ENCODE measurements at regions not wholly inside any gene's neighbourhood (a gene's known extent, or its start where the extent isn't known, plus 50 kb on each side); places are given as distances from the start of the nearest gene placed in this dataset.

DNA sequence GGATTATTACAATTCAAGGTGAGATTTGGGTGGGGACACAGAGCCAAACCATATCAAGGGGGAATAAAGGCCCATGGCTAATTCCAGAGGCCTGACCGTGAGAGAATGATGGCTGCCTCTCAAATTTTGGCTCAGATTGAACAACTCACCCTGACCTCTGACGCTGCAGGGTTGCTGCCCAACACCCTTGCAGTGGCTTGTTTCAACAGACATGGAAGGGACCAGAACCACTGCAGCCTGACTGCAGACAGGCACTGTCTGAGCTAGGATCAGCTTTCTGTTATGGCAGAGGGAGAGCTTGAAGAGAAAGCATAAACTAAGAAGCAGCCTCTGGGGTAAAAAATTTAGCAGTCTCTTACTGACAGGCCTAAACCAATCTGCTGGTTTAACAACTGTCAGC is 90.2 kb upstream of the GADD45A start:
- no peak for TF ChIP-seq POLR2A (IDR thresholded peaks at IDR 0.05)
- no peak for TF ChIP-seq EP300 (IDR thresholded peaks at IDR 0.05)
- TF ChIP-seq, protein P1, sequence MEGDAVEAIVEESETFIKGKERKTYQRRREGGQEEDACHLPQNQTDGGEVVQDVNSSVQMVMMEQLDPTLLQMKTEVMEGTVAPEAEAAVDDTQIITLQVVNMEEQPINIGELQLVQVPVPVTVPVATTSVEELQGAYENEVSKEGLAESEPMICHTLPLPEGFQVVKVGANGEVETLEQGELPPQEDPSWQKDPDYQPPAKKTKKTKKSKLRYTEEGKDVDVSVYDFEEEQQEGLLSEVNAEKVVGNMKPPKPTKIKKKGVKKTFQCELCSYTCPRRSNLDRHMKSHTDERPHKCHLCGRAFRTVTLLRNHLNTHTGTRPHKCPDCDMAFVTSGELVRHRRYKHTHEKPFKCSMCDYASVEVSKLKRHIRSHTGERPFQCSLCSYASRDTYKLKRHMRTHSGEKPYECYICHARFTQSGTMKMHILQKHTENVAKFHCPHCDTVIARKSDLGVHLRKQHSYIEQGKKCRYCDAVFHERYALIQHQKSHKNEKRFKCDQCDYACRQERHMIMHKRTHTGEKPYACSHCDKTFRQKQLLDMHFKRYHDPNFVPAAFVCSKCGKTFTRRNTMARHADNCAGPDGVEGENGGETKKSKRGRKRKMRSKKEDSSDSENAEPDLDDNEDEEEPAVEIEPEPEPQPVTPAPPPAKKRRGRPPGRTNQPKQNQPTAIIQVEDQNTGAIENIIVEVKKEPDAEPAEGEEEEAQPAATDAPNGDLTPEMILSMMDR (IDR thresholded peaks at IDR 0.05) = no peak
- no peak for TF ChIP-seq POLR2AphosphoS5 (IDR thresholded peaks at IDR 0.05)
